Muscle layer of duodenum (tissue), 2 donors: ENCODE measurements at regions not wholly inside any gene's neighbourhood (a gene's known extent, or its start where the extent isn't known, plus 50 kb on each side); places are given as distances from the start of the nearest gene placed in this dataset.
"Not testable (repeated sequence)": the region's sequence is repeated elsewhere in the genome, so short reads cannot be mapped to it uniquely, and the experiment has no call there.

ENCODE experiments used
- H3K27ac ChIP-seq: one replicate; pipeline ENCODE4 v1.7.0; 2013; ENCODE audit warnings: mild to moderate bottlenecking, low read length
- H3K27me3 ChIP-seq: one replicate; pipeline ENCODE4 v1.7.0; 2013; ENCODE audit warnings: low read depth, mild to moderate bottlenecking, control low read depth, low read length
- H3K36me3 ChIP-seq, 2 donors: one replicate each; pipeline ENCODE4 v1.7.0; 2013; ENCODE audit warnings: low read length in 2 of 2, control low read depth in 1 of 2, mild to moderate bottlenecking in 1 of 2; ENCODE audit not compliant: insufficient read depth in 2 of 2, control insufficient read depth in 1 of 2
- H3K4me1 ChIP-seq, 2 donors: one replicate each; pipeline ENCODE4 v1.7.0; 2013; ENCODE audit warnings: low read length in 2 of 2, mild to moderate bottlenecking in 2 of 2, control low read depth in 1 of 2, moderate library complexity in 1 of 2; ENCODE audit not compliant: insufficient read depth in 2 of 2, control insufficient read depth in 1 of 2
- H3K4me3 ChIP-seq, 2 donors: one replicate each; pipeline ENCODE4 v1.7.0; 2013; ENCODE audit warnings: low read length in 2 of 2, low read depth in 1 of 2, mild to moderate bottlenecking in 1 of 2
- H3K9me3 ChIP-seq, 2 donors: one replicate each; pipeline ENCODE4 v1.7.0; 2013; ENCODE audit warnings: low read length in 2 of 2, control low read depth in 1 of 2, mild to moderate bottlenecking in 1 of 2; ENCODE audit not compliant: control insufficient read depth in 1 of 2
- donor health status: healthy.

DNA sequence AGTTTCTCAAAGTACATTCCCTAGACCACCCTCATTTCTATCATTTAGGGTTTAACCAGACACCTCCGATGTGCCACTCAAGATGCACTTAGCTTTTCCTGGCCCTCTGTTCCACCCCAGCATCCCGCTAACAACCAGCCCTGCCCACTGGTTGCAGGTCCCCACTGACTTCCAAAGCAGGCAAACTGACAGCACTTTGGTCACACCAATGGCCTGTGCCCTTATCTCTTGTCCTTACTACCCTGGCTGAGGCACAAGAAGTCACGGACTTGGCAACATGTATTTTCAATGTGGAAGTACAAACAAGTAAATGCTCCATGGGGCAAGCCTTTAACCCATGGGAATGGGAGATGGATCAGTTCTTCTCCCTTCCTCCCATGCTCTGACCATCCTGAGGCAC is 357.1 kb downstream of the OMA1 start:
- H3K27ac ChIP-seq = no peak overlapping the region
- H3K4me3 ChIP-seq = no peak overlapping the region
- H3K36me3 ChIP-seq = no peaks in the 10 kb centered on the region
- H3K9me3 ChIP-seq = no peaks in the 10 kb centered on the region
- H3K4me1 ChIP-seq = no peaks in the 10 kb centered on the region
- no peaks in the 10 kb centered on the region for H3K27me3 ChIP-seq

DNA sequence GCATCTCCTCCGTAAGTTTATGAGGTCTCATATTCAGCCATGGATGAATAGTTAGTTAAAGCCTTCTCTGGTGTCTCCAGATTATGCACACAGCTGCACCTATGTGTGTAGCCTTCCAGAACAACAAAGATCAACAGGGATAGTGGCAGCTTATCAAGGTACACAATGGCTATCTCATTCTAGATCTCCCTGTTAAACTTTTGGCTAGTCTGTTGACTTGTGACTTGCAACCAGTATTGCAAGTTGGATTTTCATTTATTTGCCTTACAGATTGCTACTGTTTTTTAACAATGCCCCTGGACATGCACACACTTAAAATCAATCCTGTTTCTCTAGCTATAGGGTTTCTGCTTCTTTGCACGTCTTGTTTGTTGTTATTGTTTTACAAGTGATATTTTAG is 363.2 kb downstream of the OMA1 start:
- no peaks in the 10 kb centered on the region for H3K9me3 ChIP-seq
- no peak overlapping the region for H3K4me3 ChIP-seq
- no peaks in the 10 kb centered on the region for H3K27me3 ChIP-seq
- H3K27ac ChIP-seq = no peak overlapping the region
- no peaks in the 10 kb centered on the region for H3K36me3 ChIP-seq
- H3K4me1 ChIP-seq = no peaks in the 10 kb centered on the region

DNA sequence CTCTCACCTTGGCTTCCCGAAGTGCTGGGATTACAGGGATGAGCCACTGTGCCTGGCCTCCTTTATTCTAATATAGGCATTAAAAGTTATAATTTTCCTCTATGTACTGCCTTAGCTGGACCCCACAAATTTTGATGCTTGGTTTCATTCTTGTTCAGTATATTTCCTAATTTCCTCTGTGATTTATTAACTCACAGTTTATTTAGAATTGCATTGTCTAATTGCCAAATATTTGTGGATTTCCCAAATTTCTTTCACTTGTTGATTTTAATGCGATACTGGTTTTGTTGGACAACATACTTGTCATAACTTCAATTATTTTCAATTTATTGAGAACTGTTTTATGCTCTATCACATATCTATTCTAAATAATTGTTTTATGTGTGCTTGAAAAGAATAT is 366.0 kb downstream of the OMA1 start:
- Histone ChIP-seq H3K9me3 (no peaks in the 10 kb centered on the region), H3K27me3 (no peaks in the 10 kb centered on the region), H3K4me1 (no peaks in the 10 kb centered on the region), H3K4me3 (no peak overlapping the region), H3K36me3 (no peaks in the 10 kb centered on the region), H3K27ac (no peak overlapping the region)

DNA sequence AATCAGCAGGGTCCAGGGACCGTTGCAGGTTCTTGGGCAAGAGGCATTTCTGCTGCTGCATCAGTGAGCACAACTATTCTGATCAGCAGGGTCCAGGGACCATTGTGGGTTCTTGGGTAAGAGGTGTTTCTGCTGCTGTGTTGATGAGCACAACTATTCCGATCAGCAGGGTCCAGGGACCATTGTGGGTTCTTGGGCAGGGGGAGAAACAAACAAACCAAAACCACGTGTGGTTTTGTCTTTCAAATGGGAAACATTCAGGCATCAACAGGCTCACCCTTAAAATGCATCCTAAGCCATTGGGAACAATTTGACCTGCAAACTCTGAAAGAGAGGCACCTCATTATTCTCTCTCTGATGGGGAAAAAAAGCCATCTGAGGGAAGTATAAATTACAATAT is 377.4 kb downstream of the OMA1 start:
- H3K36me3 ChIP-seq, H3K27me3 ChIP-seq, H3K4me3 ChIP-seq, H3K27ac ChIP-seq, H3K9me3 ChIP-seq, H3K4me1 ChIP-seq: not testable (repeated sequence)

DNA sequence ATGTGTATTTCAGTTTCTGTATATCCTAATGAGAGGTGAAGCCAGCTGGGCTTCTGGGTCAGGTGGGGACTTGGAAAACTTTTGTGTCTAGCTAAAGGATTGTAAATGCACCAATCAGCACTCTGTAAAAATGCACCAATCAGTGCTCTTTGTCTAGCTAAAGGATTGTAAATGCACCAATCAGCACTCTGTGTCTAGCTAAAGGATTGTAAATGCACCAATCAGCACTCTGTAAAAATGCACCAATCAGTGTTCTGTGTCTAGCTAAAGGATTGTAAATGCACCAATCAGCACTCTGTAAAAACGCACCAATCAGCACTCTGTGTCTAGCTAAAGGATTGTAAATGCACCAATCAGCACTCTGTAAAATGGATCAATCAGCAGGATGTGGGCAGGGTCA is 379.4 kb downstream of the OMA1 start:
- not testable (repeated sequence) for H3K4me1 ChIP-seq, H3K27ac ChIP-seq, H3K9me3 ChIP-seq, H3K4me3 ChIP-seq, H3K36me3 ChIP-seq, H3K27me3 ChIP-seq

DNA sequence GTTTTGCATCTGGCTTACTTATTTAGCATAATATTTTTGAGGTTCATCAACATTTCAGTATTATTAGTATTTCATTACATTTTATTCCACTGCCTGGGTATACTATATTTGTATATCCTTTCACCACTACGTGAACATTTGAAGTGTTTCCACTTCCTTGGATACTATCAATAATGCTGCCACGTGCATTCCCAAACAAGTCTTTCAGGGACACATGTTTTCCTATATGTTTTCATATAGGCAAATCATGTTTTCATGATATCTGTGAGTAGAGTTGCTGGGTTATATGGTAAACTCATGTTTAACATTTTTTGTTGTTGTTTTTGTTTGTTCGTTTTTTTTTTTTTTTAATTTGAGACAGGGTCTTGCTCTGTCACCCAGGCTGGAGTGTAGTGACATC is 380.1 kb downstream of the OMA1 start:
- Histone ChIP-seq H3K9me3 (peaks cover 0 to 2% of the 10 kb centered on the region in 2 donors), H3K27ac (no peak overlapping the region), H3K4me1 (no peaks in the 10 kb centered on the region), H3K36me3 (no peaks in the 10 kb centered on the region), H3K4me3 (no peak overlapping the region), H3K27me3 (no peaks in the 10 kb centered on the region)

DNA sequence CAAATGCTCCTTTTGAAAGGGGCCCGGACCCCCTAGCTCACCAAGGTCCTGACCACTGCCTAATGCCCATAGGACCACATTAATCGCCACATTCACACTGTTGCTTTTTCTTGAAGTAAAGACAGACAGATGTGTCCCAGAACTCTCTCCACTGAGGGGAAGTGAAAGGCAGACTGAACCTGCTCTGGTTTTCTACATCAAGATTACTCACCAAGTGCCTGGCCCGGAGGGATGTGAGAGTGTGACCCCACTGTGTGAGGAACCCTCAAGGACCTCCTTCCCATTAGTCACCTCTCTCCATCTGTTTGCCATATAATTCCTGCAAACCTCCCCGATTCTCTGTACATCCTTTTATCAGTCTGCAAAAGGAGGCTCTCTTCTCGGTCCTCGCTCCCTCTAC is 381.5 kb downstream of the OMA1 start:
- no peak overlapping the region for H3K4me3 ChIP-seq
- H3K27ac ChIP-seq = no peak overlapping the region
- H3K36me3 ChIP-seq = no peaks in the 10 kb centered on the region
- H3K4me1 ChIP-seq = no peaks in the 10 kb centered on the region
- H3K9me3 ChIP-seq = peaks cover 0 to 2% of the 10 kb centered on the region in 2 donors
- no peaks in the 10 kb centered on the region for H3K27me3 ChIP-seq

DNA sequence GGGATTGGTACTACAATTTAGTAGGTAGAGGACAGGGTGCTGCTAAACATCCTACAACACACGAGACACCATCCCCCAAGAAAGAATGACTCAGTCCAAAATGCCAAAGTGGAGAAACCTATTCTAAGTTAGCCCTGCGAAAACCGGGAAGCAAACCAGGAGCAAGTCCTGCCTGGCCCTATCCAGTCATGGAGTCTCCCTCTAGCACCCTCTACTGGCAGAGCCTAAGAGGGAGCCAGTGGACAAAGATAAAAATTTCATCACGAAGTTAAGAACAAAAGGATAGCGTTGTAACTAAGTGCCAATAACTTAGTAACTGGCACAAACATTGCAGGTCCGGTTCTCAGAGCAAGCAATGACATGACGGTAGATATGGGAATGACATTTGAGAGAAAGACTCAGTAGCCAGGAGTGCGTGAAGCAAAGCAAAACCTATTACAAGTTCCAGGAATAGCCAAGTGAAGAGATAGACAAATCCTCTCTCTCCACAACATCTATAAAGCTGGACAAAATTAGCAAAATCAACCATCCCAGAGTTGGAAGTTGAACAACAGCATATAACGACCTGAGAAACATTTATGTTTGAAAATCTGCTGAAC is 383.5 kb downstream of the OMA1 start:
- no peaks in the 10 kb centered on the region for H3K36me3 ChIP-seq
- H3K4me3 ChIP-seq = no peak overlapping the region
- H3K9me3 ChIP-seq = peaks cover 0 to 2% of the 10 kb centered on the region in 2 donors
- no peaks in the 10 kb centered on the region for H3K4me1 ChIP-seq
- no peaks in the 10 kb centered on the region for H3K27me3 ChIP-seq
- H3K27ac ChIP-seq = no peak overlapping the region

DNA sequence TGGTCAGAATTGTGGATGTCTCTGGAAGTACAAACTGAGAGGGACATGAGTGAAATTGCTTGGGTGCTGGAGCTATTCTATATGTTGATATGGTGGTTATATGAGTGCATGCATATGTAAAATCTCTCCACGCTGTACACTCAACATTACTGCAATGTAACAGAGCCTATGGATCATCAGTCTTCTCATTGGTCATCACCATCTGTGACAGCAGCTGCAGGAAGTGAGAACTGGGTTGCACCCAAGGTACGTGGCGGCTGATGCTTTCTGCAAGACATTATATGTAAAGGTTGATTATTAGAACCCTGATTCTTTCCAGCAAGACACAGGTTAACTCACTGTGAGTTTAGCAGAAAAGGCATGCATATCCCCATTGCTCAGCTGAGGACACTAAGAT is 387.1 kb downstream of the OMA1 start:
- Histone ChIP-seq H3K27me3 (no peaks in the 10 kb centered on the region), H3K9me3 (no peaks in the 10 kb centered on the region), H3K36me3 (no peaks in the 10 kb centered on the region), H3K27ac (no peak overlapping the region), H3K4me1 (no peaks in the 10 kb centered on the region), H3K4me3 (no peak overlapping the region)

DNA sequence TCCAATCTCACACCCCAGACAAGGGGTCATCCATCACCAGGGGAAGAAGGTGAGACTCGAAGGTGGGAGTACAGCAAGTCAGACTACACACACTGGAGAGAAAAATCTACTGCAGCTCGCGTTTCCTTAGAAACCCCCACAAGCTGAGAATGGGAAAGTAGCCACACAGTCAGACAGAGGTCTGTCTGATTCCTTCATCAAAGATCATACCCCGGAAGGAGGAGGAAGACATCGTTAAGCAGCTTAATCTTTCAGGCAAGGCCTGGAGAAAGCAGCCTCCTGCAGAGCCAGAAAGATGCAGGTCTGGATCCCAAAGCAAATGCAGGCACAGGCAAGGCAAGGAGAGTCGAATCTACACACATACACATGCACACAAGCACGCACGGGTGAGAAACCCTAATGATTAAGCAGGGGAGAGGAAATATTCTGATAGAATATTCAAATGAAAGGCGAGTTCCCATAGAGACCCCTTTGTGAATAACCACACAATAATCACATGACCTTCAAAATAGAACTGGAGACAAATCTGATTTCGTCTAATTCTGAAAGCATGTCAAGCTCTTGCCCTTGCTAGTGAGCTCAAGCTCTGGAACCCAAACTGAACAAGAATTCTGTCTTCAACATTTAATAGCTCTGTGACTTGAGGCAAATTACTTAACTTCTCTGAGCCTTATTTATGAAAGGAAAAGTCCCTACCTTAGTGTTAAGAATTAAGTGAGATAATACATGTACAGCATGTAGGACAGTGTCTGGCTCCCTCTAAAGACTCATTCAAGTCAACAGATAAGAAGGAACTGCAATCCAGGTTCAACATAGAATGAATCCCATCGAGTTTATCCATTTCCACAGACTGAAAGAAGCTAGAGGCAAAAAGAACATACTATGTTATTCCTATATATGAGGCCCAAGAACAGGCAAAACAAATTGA is 387.8 kb downstream of the OMA1 start:
- Histone ChIP-seq H3K27me3 (no peaks in the 10 kb centered on the region), H3K4me3 (no peak overlapping the region), H3K9me3 (no peaks in the 10 kb centered on the region), H3K36me3 (no peaks in the 10 kb centered on the region), H3K27ac (no peak overlapping the region), H3K4me1 (no peaks in the 10 kb centered on the region)

DNA sequence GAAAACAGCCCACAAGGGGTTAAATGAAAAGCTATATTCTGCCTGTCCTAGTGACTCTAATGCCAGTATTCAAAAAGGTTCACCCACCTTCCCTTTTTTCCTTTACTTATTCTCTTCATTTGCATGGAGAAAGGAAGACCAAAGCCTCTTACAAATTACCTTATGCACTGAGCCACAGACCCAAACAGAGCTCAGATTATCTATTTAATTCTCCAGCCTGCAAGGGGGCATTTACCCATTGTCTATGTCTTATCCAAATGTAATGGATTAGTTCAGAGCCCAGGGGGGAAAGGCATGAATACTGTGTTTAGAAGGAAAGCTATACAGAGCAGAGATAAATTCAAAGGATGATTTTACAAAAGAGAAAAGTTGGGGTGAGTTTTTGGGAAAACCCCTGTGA is 388.5 kb downstream of the OMA1 start:
- no peaks in the 10 kb centered on the region for H3K9me3 ChIP-seq
- no peaks in the 10 kb centered on the region for H3K36me3 ChIP-seq
- H3K4me3 ChIP-seq = no peak overlapping the region
- no peak overlapping the region for H3K27ac ChIP-seq
- no peaks in the 10 kb centered on the region for H3K4me1 ChIP-seq
- no peaks in the 10 kb centered on the region for H3K27me3 ChIP-seq

DNA sequence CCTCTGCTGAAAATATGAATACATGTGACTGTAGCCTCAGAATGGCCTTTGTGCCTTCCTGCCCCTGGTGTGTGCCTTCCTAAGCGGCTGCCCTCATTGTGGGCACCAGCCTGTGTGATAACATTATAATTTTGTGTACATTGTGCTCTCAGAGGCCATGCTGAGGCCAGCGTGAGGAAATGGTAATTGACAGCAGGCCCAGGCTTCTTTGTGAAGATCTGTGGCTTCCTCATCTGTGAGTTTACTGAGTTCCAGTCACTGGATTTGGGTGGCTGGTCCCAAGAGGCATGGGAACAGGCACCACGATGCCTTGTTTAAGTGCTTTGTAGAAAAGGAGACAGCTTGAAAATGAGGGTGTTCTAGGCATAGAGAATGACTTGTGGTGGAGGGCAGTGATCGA is 389.3 kb downstream of the OMA1 start:
- no peaks in the 10 kb centered on the region for H3K9me3 ChIP-seq
- H3K27me3 ChIP-seq = no peaks in the 10 kb centered on the region
- no peaks in the 10 kb centered on the region for H3K4me1 ChIP-seq
- no peak overlapping the region for H3K4me3 ChIP-seq
- no peaks in the 10 kb centered on the region for H3K36me3 ChIP-seq
- no peak overlapping the region for H3K27ac ChIP-seq
